Stomach (tissue), 4 donors: ENCODE measurements at regions not wholly inside any gene's neighbourhood (a gene's known extent, or its start where the extent isn't known, plus 50 kb on each side); places are given as distances from the start of the nearest gene placed in this dataset.

ENCODE experiments used
- CTCF ChIP-seq, 7 experiments: fragments of 450-650 bp in 4 of 7; fragments of 200-600 bp in 3 of 7; sonication (generic) in 3 of 7; IDR thresholded peaks; one replicate each; pipeline ENCODE4 v1.5.1; 2016 to 2019; ENCODE audit warnings: antibody characterized with exemption in 7 of 7, control low read depth in 2 of 7, mild to moderate bottlenecking in 1 of 7
- POLR2A ChIP-seq, 4 donors: fragments of 450-650 bp; IDR thresholded peaks; one replicate each; pipeline ENCODE4 v1.6.1; 2016; ENCODE audit warnings: antibody characterized with exemption in 4 of 4, control low read depth in 2 of 4, mild to moderate bottlenecking in 1 of 4, moderate library complexity in 1 of 4
- POLR2AphosphoS5 ChIP-seq, 3 donors: sonication (generic); formaldehyde crosslinking; IDR thresholded peaks; one replicate each; pipeline ENCODE4 v1.6.1; 2016; ENCODE audit warnings: antibody characterized with exemption in 3 of 3

- no peak for TF ChIP-seq POLR2A (IDR thresholded peaks at IDR 0.05)
- TF ChIP-seq POLR2AphosphoS5 (IDR thresholded peaks at IDR 0.05): no peak
- no peak for TF ChIP-seq CTCF (IDR thresholded peaks at IDR 0.05)
These were observed 214.8 kb upstream of the KLF14 start for GRCh38 chr7:130948822-130949221.
